IMR-90 (cell line): ENCODE measurements at regions not wholly inside any gene's neighbourhood (a gene's known extent, or its start where the extent isn't known, plus 50 kb on each side); places are given as distances from the start of the nearest gene placed in this dataset.

Experiments
- ATAC-seq: fragments of 200-7000 bp; cut with Tn5 transposase; 2 replicates; pipeline ENCODE4 v1.9.1; 2020; ENCODE audit warnings: low read depth, mild to moderate bottlenecking, moderate library complexity
- BruUV-seq: library from RNA; stranded (reverse); fragments of 400-500 nt; replicated peaks from 2 replicates; lab custom pipeline; 2021; lab: Mats Ljungman, UMichigan
- CTCF ChIA-PET: fragments of 300-600 bp; formaldehyde crosslinking; extraction: SDS; loops from one replicate; lab custom pipeline; 2021; ENCODE audit warnings: antibody characterized with exemption; lab: Yijun Ruan, JAX
- POLR2A ChIA-PET: fragments of 300-600 bp; sonication (Branson Sonifier 250); formaldehyde crosslinking; loops from one replicate; lab custom pipeline; 2022; ENCODE audit warnings: antibody characterized with exemption; ENCODE audit not compliant: unreplicated experiment; lab: Charles Lee
- DNase-seq: peaks from one replicate; pipeline ENCODE4 v3.0.0; 2013
- H2AFZ ChIP-seq: replicated peaks from 2 replicates; pipeline ENCODE3; 2013; ENCODE audit warnings: low read length, mild to moderate bottlenecking; ENCODE audit not compliant: poor library complexity
- H2AK5ac ChIP-seq: 2 replicates; pipeline ENCODE4 v1.6.1; 2013; ENCODE audit warnings: low read depth, low read length, inconsistent platforms
- H2AK9ac ChIP-seq: replicated peaks from 2 replicates; pipeline ENCODE3; 2013; ENCODE audit warnings: mild to moderate bottlenecking, low read depth, low read length, moderate library complexity; ENCODE audit not compliant: poor library complexity
- H2BK120ac ChIP-seq: 2 replicates; pipeline ENCODE4 v1.6.1; 2013; ENCODE audit warnings: low read depth, low read length, inconsistent platforms
- H2BK15ac ChIP-seq: 3 replicates; pipeline ENCODE4 v1.6.1; 2013; ENCODE audit warnings: low read depth, low read length, inconsistent platforms
- H2BK20ac ChIP-seq: 2 replicates; pipeline ENCODE4 v1.6.1; 2013; ENCODE audit warnings: low read depth, mild to moderate bottlenecking, inconsistent platforms, low read length, moderate library complexity
- H2BK5ac ChIP-seq: 2 replicates; pipeline ENCODE4 v1.6.1; 2013; ENCODE audit warnings: mild to moderate bottlenecking, low read depth, low read length, inconsistent platforms; ENCODE audit not compliant: poor library complexity, severe bottlenecking
- H3K14ac ChIP-seq: replicated peaks from 2 replicates; pipeline ENCODE4 v1.6.1; 2013; ENCODE audit warnings: low read depth, low read length, inconsistent platforms
- H3K18ac ChIP-seq: 2 replicates; pipeline ENCODE4 v1.6.1; 2013; ENCODE audit warnings: low read depth, low read length, control low read depth
- H3K23ac ChIP-seq: 2 replicates; pipeline ENCODE4 v1.6.1; 2013; ENCODE audit warnings: low read depth, low read length, inconsistent platforms
- H3K27ac ChIP-seq: 2 replicates; pipeline ENCODE4 v1.5.1; 2013; ENCODE audit warnings: mild to moderate bottlenecking, control low read depth, low read length; ENCODE audit not compliant: insufficient read depth
- H3K27me3 ChIP-seq: 2 replicates; pipeline ENCODE4 v1.6.1; 2013; ENCODE audit warnings: low read length; ENCODE audit not compliant: control insufficient read depth, insufficient read depth
- H3K36me3 ChIP-seq: 2 replicates; pipeline ENCODE4 v1.6.1; 2013; ENCODE audit warnings: low read length, mixed read lengths; ENCODE audit not compliant: control insufficient read depth, insufficient read depth
- H3K4ac ChIP-seq: 2 replicates; pipeline ENCODE4 v1.6.1; 2013; ENCODE audit warnings: low read depth, low read length, inconsistent platforms
- H3K4me1 ChIP-seq: 2 replicates; pipeline ENCODE4 v1.6.1; 2013; ENCODE audit warnings: low read length, mixed read lengths; ENCODE audit not compliant: control insufficient read depth, insufficient read depth
- H3K4me2 ChIP-seq: 2 replicates; pipeline ENCODE4 v1.6.1; 2013; ENCODE audit warnings: low read depth, mild to moderate bottlenecking, control low read depth, low read length, moderate library complexity
- H3K4me3 ChIP-seq: 2 replicates; pipeline ENCODE4 v1.5.1; 2013; ENCODE audit warnings: low read depth, mild to moderate bottlenecking, control low read depth, low read length, moderate library complexity; ENCODE audit not compliant: insufficient read depth
- H3K56ac ChIP-seq: 2 replicates; pipeline ENCODE4 v1.6.1; 2013; ENCODE audit warnings: low read length, inconsistent platforms; ENCODE audit not compliant: insufficient read depth; ENCODE audit errors: extremely low read depth
- H3K79me1 ChIP-seq, 2 experiments: 2 replicates each; pipeline ENCODE4 v1.6.1; 2013; ENCODE audit warnings: low read length in 2 of 2, inconsistent platforms in 1 of 2, low read depth in 1 of 2
- H3K9ac ChIP-seq: 2 replicates; pipeline ENCODE4 v1.6.1; 2013; ENCODE audit warnings: low read depth, low read length, control low read depth
- H3K9me1 ChIP-seq: 2 replicates; pipeline ENCODE4 v1.6.1; 2013; ENCODE audit warnings: low read length, inconsistent platforms; ENCODE audit not compliant: insufficient read depth
- H3K9me3 ChIP-seq: 2 replicates; pipeline ENCODE4 v1.6.1; 2013; ENCODE audit warnings: low read length; ENCODE audit not compliant: control insufficient read depth, insufficient read depth
- H4K20me1 ChIP-seq: 2 replicates; pipeline ENCODE4 v1.6.1; 2013; ENCODE audit warnings: low read length, inconsistent platforms; ENCODE audit not compliant: insufficient read depth
- H4K5ac ChIP-seq: 2 replicates; pipeline ENCODE4 v1.6.1; 2013; ENCODE audit warnings: mild to moderate bottlenecking, low read depth, low read length, control low read depth
- H4K8ac ChIP-seq, 2 experiments: 2 replicates each; pipeline ENCODE4 v1.6.1; 2013; ENCODE audit warnings: low read depth in 2 of 2, low read length in 2 of 2, control low read depth in 1 of 2, inconsistent platforms in 1 of 2
- H4K91ac ChIP-seq: 2 replicates; pipeline ENCODE4 v1.6.1; 2013; ENCODE audit warnings: low read depth, low read length, inconsistent platforms; ENCODE audit not compliant: insufficient read depth
- CEBPB ChIP-seq: IDR thresholded peaks from 2 replicates; pipeline ENCODE4 v1.6.1; 2012; ENCODE audit warnings: low read depth, low read length, improper control_type of control experiment
- MXI1 ChIP-seq: IDR thresholded peaks from 2 replicates; pipeline ENCODE4 v1.6.1; 2012; ENCODE audit warnings: low read depth, mild to moderate bottlenecking, low read length, moderate library complexity, borderline replicate concordance
- dilution Hi-C: fragments of 300-500 bp; cut with HindIII; formaldehyde crosslinking; loops from one replicate; pipeline ENCODE4 v1.14.3; 2018; ENCODE audit warnings: low sequenced_read_pairs; ENCODE audit not compliant: unreplicated experiment
- in situ Hi-C: fragments of 300-500 bp; cut with MboI; formaldehyde crosslinking; loops from 3 replicates; pipeline ENCODE4 v1.14.3; 2019; ENCODE audit warnings: low sequenced_read_pairs, inconsistent platforms, mixed read lengths
- intact Hi-C: fragments of 100-400 bp; cut with micrococcal nuclease; formaldehyde crosslinking; loops from 2 replicates; pipeline ENCODE4 v1.10.0; 2022

- BruUV-seq = no TSS peak
- H3K36me3 ChIP-seq = no peaks in the 10 kb centered on the region
- no peaks in the 10 kb centered on the region for H3K27me3 ChIP-seq
- no peak overlapping the region for H2BK15ac ChIP-seq
- H3K27ac ChIP-seq = no peak overlapping the region
- no peak overlapping the region for H2AK9ac ChIP-seq
- H4K91ac ChIP-seq = no peak overlapping the region
- H2BK120ac ChIP-seq = no peak overlapping the region
- ChIA-PET CTCF (no interaction called here), POLR2A (no interaction called here)
- dilution Hi-C loops = no loop called here
- no peak overlapping the region for H2AFZ ChIP-seq
- no peak for DNase-seq
- H2AK5ac ChIP-seq = no peak overlapping the region
- H2BK5ac ChIP-seq = no peak overlapping the region
- no peak overlapping the region; the same call in 1 of the 2 replicates for H3K4me2 ChIP-seq
- H3K23ac ChIP-seq = no peak overlapping the region
- H3K79me1 ChIP-seq = no peaks in the 10 kb centered on the region
- no peaks in the 10 kb centered on the region for H3K9me3 ChIP-seq
- no peak overlapping the region for H3K4me3 ChIP-seq
- H4K5ac ChIP-seq = no peak overlapping the region
- H3K4ac ChIP-seq = no peak overlapping the region
- H3K14ac ChIP-seq = no peak overlapping the region
- H2BK20ac ChIP-seq = no peak overlapping the region
- no peak overlapping the region for H3K9ac ChIP-seq
- intact Hi-C loops = loop anchor here (5.0 to 10.0 kb wide), 4 partner anchors 152 to 857 kb away; partner anchors contain the start of gene GUCY1A2
- no peaks in the 10 kb centered on the region for H3K4me1 ChIP-seq
- H3K18ac ChIP-seq = no peak overlapping the region
- no peaks in the 10 kb centered on the region for H4K20me1 ChIP-seq
- TF ChIP-seq MXI1 = no peak
- TF ChIP-seq CEBPB = peak; percentile 27; the same call in 1 of the 2 replicates
- no peaks in the 10 kb centered on the region for H3K9me1 ChIP-seq
- in situ Hi-C loops = loop anchor here (25.0 kb wide), 1 partner anchor 427 kb away; no protein-coding TSS in a partner anchor
- H4K8ac ChIP-seq = no peak overlapping the region
- no peak overlapping the region for H3K56ac ChIP-seq
- no peak for ATAC-seq
Measured at GRCh38 chr11:106159836-106160235, 82.4 kb downstream of the AASDHPPT start.
